ENCODE measurements at regions not wholly inside any gene's neighbourhood (a gene's known extent, or its start where the extent isn't known, plus 50 kb on each side); places are given as distances from the start of the nearest gene placed in this dataset.

- TF ChIP-seq CHD4 (IDR thresholded peaks at IDR 0.05; ENCODE audit: borderline replicate concordance), result no peak
- TF ChIP-seq POLR2A (IDR thresholded peaks at IDR 0.05; ENCODE audit: low read length), result no peak
- no peak for TF ChIP-seq ZFP36 (IDR thresholded peaks at IDR 0.05; ENCODE audit: borderline replicate concordance, partially characterized antibody)
- no peak for TF ChIP-seq RFX5 (IDR thresholded peaks at IDR 0.05)
These were observed 336.6 kb downstream of the HGF start for GRCh38 chr7:81433206-81433605.
